ENCODE measurements at regions not wholly inside any gene's neighbourhood (a gene's known extent, or its start where the extent isn't known, plus 50 kb on each side); places are given as distances from the start of the nearest gene placed in this dataset.

DNA sequence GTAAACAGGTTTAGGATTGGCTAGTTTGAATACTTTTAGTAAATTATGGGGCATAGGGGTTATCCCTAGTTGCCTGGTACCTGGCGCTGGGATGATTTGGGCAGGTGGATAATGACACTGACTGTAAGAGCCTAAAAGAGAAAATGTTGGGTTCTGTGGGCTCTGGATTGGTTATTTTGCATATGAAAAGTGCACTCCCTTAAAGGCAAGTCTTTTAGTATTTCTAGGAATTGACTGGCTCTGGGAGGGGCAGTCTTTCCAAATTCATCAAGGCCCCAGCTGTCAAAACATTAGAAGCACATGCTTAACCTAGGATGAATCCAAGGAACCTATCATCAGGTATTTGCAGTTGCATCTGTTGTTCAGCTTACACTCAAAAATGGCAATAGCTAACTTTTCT lies 454.6 kb upstream of the SORCS1 start:
- peaks cover 41% of the 10 kb centered on the region for H3K4me1 ChIP-seq (ENCODE audit: insufficient read depth, low read length)
- no TSS peak for BruUV-seq (replicated peaks)
- ChIA-PET POLR2A (ENCODE audit: unreplicated experiment) (no interaction called here), CTCF (no interaction called here)
- H3K4me3 ChIP-seq (ENCODE audit: low read length) = no peak overlapping the region
- TF ChIP-seq EZH2 (IDR thresholded peaks at IDR 0.05; ENCODE audit: low read length, unreplicated experiment) (no peak), EZH2phosphoT487 (IDR thresholded peaks at IDR 0.05; ENCODE audit: borderline replicate concordance, low read length) (no peak)
- TF ChIP-seq, protein P1, sequence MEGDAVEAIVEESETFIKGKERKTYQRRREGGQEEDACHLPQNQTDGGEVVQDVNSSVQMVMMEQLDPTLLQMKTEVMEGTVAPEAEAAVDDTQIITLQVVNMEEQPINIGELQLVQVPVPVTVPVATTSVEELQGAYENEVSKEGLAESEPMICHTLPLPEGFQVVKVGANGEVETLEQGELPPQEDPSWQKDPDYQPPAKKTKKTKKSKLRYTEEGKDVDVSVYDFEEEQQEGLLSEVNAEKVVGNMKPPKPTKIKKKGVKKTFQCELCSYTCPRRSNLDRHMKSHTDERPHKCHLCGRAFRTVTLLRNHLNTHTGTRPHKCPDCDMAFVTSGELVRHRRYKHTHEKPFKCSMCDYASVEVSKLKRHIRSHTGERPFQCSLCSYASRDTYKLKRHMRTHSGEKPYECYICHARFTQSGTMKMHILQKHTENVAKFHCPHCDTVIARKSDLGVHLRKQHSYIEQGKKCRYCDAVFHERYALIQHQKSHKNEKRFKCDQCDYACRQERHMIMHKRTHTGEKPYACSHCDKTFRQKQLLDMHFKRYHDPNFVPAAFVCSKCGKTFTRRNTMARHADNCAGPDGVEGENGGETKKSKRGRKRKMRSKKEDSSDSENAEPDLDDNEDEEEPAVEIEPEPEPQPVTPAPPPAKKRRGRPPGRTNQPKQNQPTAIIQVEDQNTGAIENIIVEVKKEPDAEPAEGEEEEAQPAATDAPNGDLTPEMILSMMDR (conservative IDR thresholded peaks at IDR 0.05; ENCODE audit: low read depth, low read length) = no peak
- no peak overlapping the region for H2AFZ ChIP-seq (ENCODE audit: low read length)
- ATAC-seq = no peak
- no peaks in the 10 kb centered on the region for H3K27me3 ChIP-seq (ENCODE audit: low read length)
- no peaks in the 10 kb centered on the region for H3K79me2 ChIP-seq (ENCODE audit: low read length)
- no peaks in the 10 kb centered on the region for H4K20me1 ChIP-seq (ENCODE audit: low read length)
- no peak overlapping the region for H3K9ac ChIP-seq (ENCODE audit: low read length)
- intact Hi-C loops (cut with micrococcal nuclease) = loop anchor here (10.0 kb wide), 1 partner anchor 194 kb away; no protein-coding TSS in a partner anchor
- H3F3A ChIP-seq (ENCODE audit: low read length, unreplicated experiment) = peaks cover 4% of the 10 kb centered on the region
- no peaks in the 10 kb centered on the region for H3K9me3 ChIP-seq (ENCODE audit: low read length)
- H3K4me2 ChIP-seq (ENCODE audit: low read length) = no peak overlapping the region
- no peaks in the 10 kb centered on the region for H3K9me2 ChIP-seq (replicated peaks; ENCODE audit: low read length)
- no peak for DNase-seq
- peak overlapping the region; percentile 25 for H3K27ac ChIP-seq (ENCODE audit: low read length)
- no peaks in the 10 kb centered on the region for H3K36me3 ChIP-seq (ENCODE audit: low read depth, low read length)

DNA sequence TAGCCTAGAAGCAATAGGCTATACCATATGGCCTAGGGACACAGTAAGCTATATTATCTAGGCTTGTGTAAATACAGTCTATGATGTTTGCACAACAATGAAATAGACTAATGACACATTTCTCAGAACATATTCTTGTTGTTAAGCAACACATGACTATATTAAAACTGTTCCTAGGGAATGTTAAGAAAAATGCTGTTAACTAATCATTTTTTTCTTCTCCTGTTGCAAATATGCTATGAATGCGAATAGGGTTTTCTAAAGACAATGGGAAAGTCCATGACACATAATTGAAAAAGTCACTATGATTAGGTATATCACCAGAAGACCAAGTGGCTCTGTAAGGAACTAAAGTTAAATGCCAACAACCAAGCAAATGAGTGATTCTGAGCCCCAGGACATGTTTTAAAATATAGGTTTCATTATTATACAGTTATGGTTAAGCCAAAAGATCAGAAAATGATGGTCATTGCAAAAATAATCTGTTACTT lies 454.0 kb upstream of the SORCS1 start:
- ChIA-PET CTCF (interaction anchor here (0.7 kb wide), 1 partner anchor 196 kb away, joined by 3 read pairs; no protein-coding TSS in a partner anchor), POLR2A (ENCODE audit: unreplicated experiment) (no interaction called here)
- Histone ChIP-seq H3K27ac (ENCODE audit: low read length) (peak overlapping the region; percentile 25), H2AFZ (ENCODE audit: low read length) (no peak overlapping the region), H3K4me3 (ENCODE audit: low read length) (no peak overlapping the region), H3K9me3 (ENCODE audit: low read length) (no peaks in the 10 kb centered on the region), H3K79me2 (ENCODE audit: low read length) (no peaks in the 10 kb centered on the region), H4K20me1 (ENCODE audit: low read length) (no peaks in the 10 kb centered on the region), H3K4me2 (ENCODE audit: low read length) (no peak overlapping the region), H3K4me1 (ENCODE audit: insufficient read depth, low read length) (peaks cover 40% of the 10 kb centered on the region), H3F3A (ENCODE audit: low read length, unreplicated experiment) (peaks cover 4% of the 10 kb centered on the region), H3K36me3 (ENCODE audit: low read depth, low read length) (no peaks in the 10 kb centered on the region), H3K9me2 (replicated peaks; ENCODE audit: low read length) (no peaks in the 10 kb centered on the region), H3K27me3 (ENCODE audit: low read length) (no peaks in the 10 kb centered on the region), H3K9ac (ENCODE audit: low read length) (no peak overlapping the region)
- intact Hi-C loops (cut with micrococcal nuclease) = loop anchor here (10.0 kb wide), 1 partner anchor 194 kb away; no protein-coding TSS in a partner anchor
- no TSS peak for BruUV-seq (replicated peaks)
- ATAC-seq (peak; percentile 75), DNase-seq (peak; percentile 62)
- TF ChIP-seq, protein P1 (conservative IDR thresholded peaks at IDR 0.05; ENCODE audit: low read depth, low read length) = no peak
- no peak for TF ChIP-seq EZH2phosphoT487 (IDR thresholded peaks at IDR 0.05; ENCODE audit: borderline replicate concordance, low read length)
- TF ChIP-seq EZH2 (IDR thresholded peaks at IDR 0.05; ENCODE audit: low read length, unreplicated experiment) = no peak
